ENCODE measurements at regions not wholly inside any gene's neighbourhood (a gene's known extent, or its start where the extent isn't known, plus 50 kb on each side); places are given as distances from the start of the nearest gene placed in this dataset.
"Not testable (repeated sequence)": the region's sequence is repeated elsewhere in the genome, so short reads cannot be mapped to it uniquely, and the experiment has no call there.

- not testable (repeated sequence) for H4K8ac ChIP-seq (ENCODE audit: low read depth, low read length); H3K4me2 ChIP-seq (ENCODE audit: low read length); H3K4me3 ChIP-seq (ENCODE audit: low read depth, low read length); H2BK120ac ChIP-seq (ENCODE audit: insufficient read depth, low read length, poor library complexity); H3K27ac ChIP-seq (ENCODE audit: low read depth, low read length); DNase-seq; H4K91ac ChIP-seq (ENCODE audit: low read depth, low read length); H3K4ac ChIP-seq (ENCODE audit: low read depth, low read length); H3K79me2 ChIP-seq (ENCODE audit: control insufficient read depth, insufficient read depth, low read length, poor library complexity); H3K23ac ChIP-seq (ENCODE audit: low read length); H3K79me1 ChIP-seq (ENCODE audit: low read length); H4K12ac ChIP-seq (ENCODE audit: low read depth, low read length); H3K36me3 ChIP-seq (ENCODE audit: control insufficient read depth in 1 of 2, insufficient read depth in 2 of 2, low read length in 2 of 2); H2BK5ac ChIP-seq (ENCODE audit: low read depth, low read length, poor library complexity); H2BK12ac ChIP-seq (ENCODE audit: low read length); H2AK5ac ChIP-seq (ENCODE audit: low read length); H3K18ac ChIP-seq (ENCODE audit: low read length); H3K14ac ChIP-seq (ENCODE audit: low read length); H3K9me3 ChIP-seq (ENCODE audit: insufficient read depth, low read depth, low read length); H3K9ac ChIP-seq (ENCODE audit: low read length); H2AFZ ChIP-seq (ENCODE audit: insufficient read depth, low read length, poor library complexity); H3K27me3 ChIP-seq (ENCODE audit: insufficient read depth, low read length); H3K4me1 ChIP-seq (ENCODE audit: control insufficient read depth in 1 of 2, insufficient read depth in 2 of 2, low read length in 2 of 2)
- WGBS (ENCODE audit: extremely low coverage, insufficient coverage, insufficient read length) = no CpG with 5 or more reads among the region's 5 CpGs
These were observed 51.8 kb upstream of the SLC39A8 start for GRCh38 chr4:102397056-102397455.

DNA sequence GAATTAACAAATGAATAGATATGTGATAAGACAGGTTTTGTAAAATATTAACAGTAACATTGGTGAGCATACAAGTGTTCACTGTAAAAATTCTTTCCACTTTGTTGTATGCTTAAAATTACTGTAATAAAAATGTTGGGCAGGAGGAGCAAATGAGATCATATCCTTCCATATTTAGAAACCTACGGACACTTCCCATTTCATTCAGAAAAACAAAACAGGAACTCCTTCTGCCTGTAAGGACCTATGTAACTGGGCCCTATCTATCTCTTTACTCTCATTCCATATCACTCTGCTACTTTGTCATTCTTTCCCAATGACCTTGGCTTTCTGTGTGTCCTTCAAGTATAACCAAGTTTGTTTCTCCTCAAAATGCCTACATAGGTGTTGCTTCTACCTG, 53.7 kb upstream of the SLC39A8 start:
- Histone ChIP-seq H3K27ac (ENCODE audit: low read depth, low read length) (no peak overlapping the region), H2BK120ac (ENCODE audit: insufficient read depth, low read length, poor library complexity) (no peak overlapping the region), H2AK5ac (ENCODE audit: low read length) (no peak overlapping the region), H3K18ac (ENCODE audit: low read length) (no peak overlapping the region), H3K4ac (ENCODE audit: low read depth, low read length) (no peak overlapping the region), H3K23ac (ENCODE audit: low read length) (no peak overlapping the region), H4K12ac (ENCODE audit: low read depth, low read length) (no peak overlapping the region), H3K9me3 (ENCODE audit: insufficient read depth, low read depth, low read length) (no peaks in the 10 kb centered on the region), H4K8ac (ENCODE audit: low read depth, low read length) (no peak overlapping the region), H3K79me1 (ENCODE audit: low read length) (no peaks in the 10 kb centered on the region), H3K36me3 (ENCODE audit: control insufficient read depth in 1 of 2, insufficient read depth in 2 of 2, low read length in 2 of 2) (no peaks in the 10 kb centered on the region), H2AFZ (ENCODE audit: insufficient read depth, low read length, poor library complexity) (no peak overlapping the region), H4K91ac (ENCODE audit: low read depth, low read length) (no peak overlapping the region), H3K4me3 (ENCODE audit: low read depth, low read length) (no peak overlapping the region), H3K14ac (ENCODE audit: low read length) (no peak overlapping the region), H2BK12ac (ENCODE audit: low read length) (no peak overlapping the region), H3K9ac (ENCODE audit: low read length) (no peak overlapping the region), H3K27me3 (ENCODE audit: insufficient read depth, low read length) (no peaks in the 10 kb centered on the region), H3K4me2 (ENCODE audit: low read length) (no peak overlapping the region), H3K4me1 (ENCODE audit: control insufficient read depth in 1 of 2, insufficient read depth in 2 of 2, low read length in 2 of 2) (no peaks in the 10 kb centered on the region), H2BK5ac (ENCODE audit: low read depth, low read length, poor library complexity) (no peak overlapping the region), H3K79me2 (ENCODE audit: control insufficient read depth, insufficient read depth, low read length, poor library complexity) (no peaks in the 10 kb centered on the region)
- no CpG with 5 or more reads among the region's 1 CpG for WGBS (ENCODE audit: extremely low coverage, insufficient coverage, insufficient read length)
- DNase-seq = no peak

DNA sequence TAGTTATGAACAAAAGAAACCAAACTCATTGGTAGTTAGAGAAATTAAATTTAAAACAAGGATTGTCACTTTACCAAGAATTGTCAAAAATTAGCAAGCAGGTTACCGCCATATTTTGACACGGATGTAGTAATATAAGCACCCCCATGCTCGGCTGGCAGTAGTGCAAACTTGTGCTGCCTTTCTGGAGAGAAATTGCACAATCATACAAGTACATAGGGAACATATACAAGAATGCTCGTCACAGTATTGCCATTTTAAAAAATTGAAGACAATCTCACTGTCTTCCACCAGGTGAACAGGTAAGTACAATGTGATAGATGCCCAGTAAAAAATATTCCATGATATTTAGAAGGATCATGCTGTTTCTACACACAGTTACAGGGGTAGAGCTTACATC, 55.6 kb upstream of the SLC39A8 start:
- Histone ChIP-seq H4K8ac (ENCODE audit: low read depth, low read length) (no peak overlapping the region), H2AFZ (ENCODE audit: insufficient read depth, low read length, poor library complexity) (no peak overlapping the region), H3K4ac (ENCODE audit: low read depth, low read length) (no peak overlapping the region), H3K27me3 (ENCODE audit: insufficient read depth, low read length) (no peaks in the 10 kb centered on the region), H3K4me2 (ENCODE audit: low read length) (no peak overlapping the region), H4K91ac (ENCODE audit: low read depth, low read length) (no peak overlapping the region), H3K79me1 (ENCODE audit: low read length) (no peaks in the 10 kb centered on the region), H3K4me3 (ENCODE audit: low read depth, low read length) (no peak overlapping the region), H2BK5ac (ENCODE audit: low read depth, low read length, poor library complexity) (no peak overlapping the region), H3K36me3 (ENCODE audit: control insufficient read depth in 1 of 2, insufficient read depth in 2 of 2, low read length in 2 of 2) (no peaks in the 10 kb centered on the region), H3K27ac (ENCODE audit: low read depth, low read length) (no peak overlapping the region), H4K12ac (ENCODE audit: low read depth, low read length) (no peak overlapping the region), H3K23ac (ENCODE audit: low read length) (no peak overlapping the region), H3K79me2 (ENCODE audit: control insufficient read depth, insufficient read depth, low read length, poor library complexity) (no peaks in the 10 kb centered on the region), H2BK120ac (ENCODE audit: insufficient read depth, low read length, poor library complexity) (no peak overlapping the region), H3K4me1 (ENCODE audit: control insufficient read depth in 1 of 2, insufficient read depth in 2 of 2, low read length in 2 of 2) (no peaks in the 10 kb centered on the region), H3K14ac (ENCODE audit: low read length) (no peak overlapping the region), H2BK12ac (ENCODE audit: low read length) (no peak overlapping the region), H3K18ac (ENCODE audit: low read length) (no peak overlapping the region), H2AK5ac (ENCODE audit: low read length) (no peak overlapping the region), H3K9ac (ENCODE audit: low read length) (no peak overlapping the region), H3K9me3 (ENCODE audit: insufficient read depth, low read depth, low read length) (no peaks in the 10 kb centered on the region)
- no CpG with 5 or more reads among the region's 4 CpGs for WGBS (ENCODE audit: extremely low coverage, insufficient coverage, insufficient read length)
- DNase-seq = no peak

DNA sequence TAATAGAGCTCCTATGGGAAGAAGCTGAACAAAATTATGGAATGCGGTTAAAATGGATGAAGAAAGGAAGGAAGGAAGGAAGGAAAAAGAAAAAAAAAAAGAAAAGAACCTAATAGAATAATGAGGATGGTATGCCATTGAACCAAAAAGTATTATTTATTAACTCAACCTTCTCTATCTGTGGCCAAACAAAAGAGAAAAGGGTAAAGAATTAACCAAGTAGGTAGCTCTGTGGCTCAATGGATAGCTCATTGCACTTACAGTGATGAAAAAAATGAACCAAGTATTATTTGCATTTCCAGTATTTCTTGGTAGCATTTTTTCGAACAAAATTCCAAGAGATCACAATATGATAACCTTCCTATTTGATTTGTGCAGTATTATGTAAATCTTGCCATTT, 56.9 kb upstream of the SLC39A8 start:
- Histone ChIP-seq H3K14ac (ENCODE audit: low read length) (no peak overlapping the region), H2BK12ac (ENCODE audit: low read length) (no peak overlapping the region), H3K36me3 (ENCODE audit: control insufficient read depth in 1 of 2, insufficient read depth in 2 of 2, low read length in 2 of 2) (no peaks in the 10 kb centered on the region), H3K4ac (ENCODE audit: low read depth, low read length) (no peak overlapping the region), H2AK5ac (ENCODE audit: low read length) (no peak overlapping the region), H4K8ac (ENCODE audit: low read depth, low read length) (no peak overlapping the region), H3K79me1 (ENCODE audit: low read length) (peaks cover 2% of the 10 kb centered on the region), H3K9ac (ENCODE audit: low read length) (no peak overlapping the region), H4K91ac (ENCODE audit: low read depth, low read length) (no peak overlapping the region), H3K18ac (ENCODE audit: low read length) (no peak overlapping the region), H3K79me2 (ENCODE audit: control insufficient read depth, insufficient read depth, low read length, poor library complexity) (no peaks in the 10 kb centered on the region), H3K9me3 (ENCODE audit: insufficient read depth, low read depth, low read length) (no peaks in the 10 kb centered on the region), H2BK5ac (ENCODE audit: low read depth, low read length, poor library complexity) (no peak overlapping the region), H2BK120ac (ENCODE audit: insufficient read depth, low read length, poor library complexity) (no peak overlapping the region), H4K12ac (ENCODE audit: low read depth, low read length) (no peak overlapping the region), H3K27me3 (ENCODE audit: insufficient read depth, low read length) (no peaks in the 10 kb centered on the region), H3K4me1 (ENCODE audit: control insufficient read depth in 1 of 2, insufficient read depth in 2 of 2, low read length in 2 of 2) (peaks cover 0 to 2% of the 10 kb centered on the region in 2 experiments), H3K27ac (ENCODE audit: low read depth, low read length) (no peak overlapping the region), H3K4me3 (ENCODE audit: low read depth, low read length) (no peak overlapping the region), H2AFZ (ENCODE audit: insufficient read depth, low read length, poor library complexity) (no peak overlapping the region), H3K4me2 (ENCODE audit: low read length) (no peak overlapping the region), H3K23ac (ENCODE audit: low read length) (no peak overlapping the region)
- no peak for DNase-seq
- WGBS (ENCODE audit: extremely low coverage, insufficient coverage, insufficient read length) = 100% methylated on average over 1 of the region's 2 CpGs

Measured in trophoblast cell (in vitro differentiated cells and primary cell).